Spleen (tissue), 11 donors: ENCODE measurements at regions not wholly inside any gene's neighbourhood (a gene's known extent, or its start where the extent isn't known, plus 50 kb on each side); places are given as distances from the start of the nearest gene placed in this dataset.

ENCODE experiments used
- DNase-seq: peaks from one replicate; pipeline ENCODE4 v3.0.0-alpha.2; 2020
- H3K27ac ChIP-seq, 8 donors: fragments of 200-600 bp; sonication (generic) in 7 of 8; 1 replicate in 4 of 8; 2 replicates in 4 of 8; pipeline versions ENCODE4 v1.5.0 to v1.8.0; 2016 to 2021; ENCODE audit warnings: inconsistent platforms in 4 of 8, mild to moderate bottlenecking in 4 of 8, moderate library complexity in 1 of 8
- H3K27me3 ChIP-seq, 7 donors: fragments of 200-600 bp; sonication (generic) in 6 of 7; replicated peaks in 1 of 7; 1 replicate in 4 of 7; 2 replicates in 3 of 7; pipeline versions ENCODE4 v1.5.0 to v1.8.0; 2016 to 2021; ENCODE audit warnings: inconsistent platforms in 3 of 7, mild to moderate bottlenecking in 1 of 7
- H3K36me3 ChIP-seq, 6 donors: fragments of 200-600 bp; sonication (generic) in 5 of 6; 1 replicate in 4 of 6; 2 replicates in 2 of 6; pipeline versions ENCODE4 v1.5.0 to v1.8.0; 2016 to 2021; ENCODE audit warnings: inconsistent platforms in 2 of 6
- H3K4me1 ChIP-seq, 6 donors: fragments of 200-600 bp; sonication (generic) in 5 of 6; 1 replicate in 3 of 6; 2 replicates in 3 of 6; pipeline versions ENCODE4 v1.5.0 to v1.8.0; 2016 to 2021; ENCODE audit warnings: inconsistent platforms in 3 of 6
- H3K4me3 ChIP-seq, 8 donors: fragments of 200-600 bp; sonication (generic) in 7 of 8; 1 replicate in 4 of 8; 2 replicates in 4 of 8; pipeline versions ENCODE4 v1.5.0 to v1.8.0; 2016 to 2021; ENCODE audit warnings: inconsistent platforms in 4 of 8, mild to moderate bottlenecking in 4 of 8, moderate library complexity in 2 of 8
- H3K9me3 ChIP-seq, 8 donors: fragments of 200-600 bp; sonication (generic) in 7 of 8; 1 replicate in 4 of 8; 2 replicates in 4 of 8; pipeline versions ENCODE4 v1.5.0 to v1.8.0; 2016 to 2021; ENCODE audit warnings: inconsistent platforms in 4 of 8
- POLR2A ChIP-seq, 3 donors: fragments of 450-650 bp; IDR thresholded peaks; one replicate each; pipeline ENCODE4 v1.5.1; 2017; ENCODE audit warnings: antibody characterized with exemption in 3 of 3, mild to moderate bottlenecking in 1 of 3
- POLR2AphosphoS5 ChIP-seq, 3 donors: sonication (generic); formaldehyde crosslinking; IDR thresholded peaks; one replicate each; pipeline ENCODE4 v1.5.1; 2017; ENCODE audit warnings: antibody characterized with exemption in 3 of 3
- WGBS, 5 donors: extraction: QIAGEN DNeasy Blood & Tissue Kit in 3 of 5; methylation state at CpG; one replicate each; pipeline versions ENCODE4 v1.1.5 to v1.1.7; 2013 to 2018; 5-methylcytosine and 5-hydroxymethylcytosine counted together
- intact Hi-C: fragments of 100-400 bp; cut with DNase I; formaldehyde crosslinking; loops from one replicate; pipeline ENCODE4 v1.15.0; 2023; ENCODE audit warnings: low total_unique reads
- TF ChIP-seq, protein P1 (sequence below), 11 experiments: fragments of 200-600 bp in 7 of 11; fragments of 450-650 bp in 4 of 11; sonication (generic) in 4 of 11; IDR thresholded peaks in 8 of 11; conservative IDR thresholded peaks in 3 of 11; 1 replicate in 7 of 11; 2 replicates in 4 of 11; pipeline versions ENCODE4 v1.4.0 to v1.8.0; 2016 to 2021; ENCODE audit warnings: antibody characterized with exemption in 11 of 11, inconsistent platforms in 4 of 11, mild to moderate bottlenecking in 1 of 11
- donor health status: healthy with polysubstance abuse.
- donor health status: DM: no; HTN: no; CAD: no; lungs with moderate emphysema.
- donor health status: DM: no; HTN: no; CAD: no.
- donor health status: Bipolar disorder and iron deficiency.
- donor health status: healthy.
- donor health status: DM: no; HTN: no; CAD: no.
- donor health status: DM: yes; HTN: yes; CAD: no.

DNA sequence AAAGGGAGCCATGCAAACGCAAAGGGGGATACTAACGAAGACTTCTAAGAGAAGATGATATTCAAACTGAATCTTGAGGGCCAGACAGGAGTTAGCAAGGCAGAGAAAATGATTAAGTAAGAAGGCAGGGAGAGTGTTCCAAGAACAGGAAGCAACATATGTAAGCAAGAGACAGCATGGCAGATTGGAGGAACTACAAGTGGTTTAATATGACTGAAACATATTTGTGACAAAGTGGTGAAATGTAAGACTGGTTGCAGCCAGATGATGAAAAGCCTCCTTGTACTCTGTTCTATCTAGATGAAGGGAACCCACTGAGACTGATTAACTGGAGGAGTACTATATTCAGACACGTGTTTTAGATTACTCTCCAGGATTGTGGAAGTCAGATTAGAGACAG, 116.6 kb upstream of the DIAPH2 start:
- TF ChIP-seq, protein P1, sequence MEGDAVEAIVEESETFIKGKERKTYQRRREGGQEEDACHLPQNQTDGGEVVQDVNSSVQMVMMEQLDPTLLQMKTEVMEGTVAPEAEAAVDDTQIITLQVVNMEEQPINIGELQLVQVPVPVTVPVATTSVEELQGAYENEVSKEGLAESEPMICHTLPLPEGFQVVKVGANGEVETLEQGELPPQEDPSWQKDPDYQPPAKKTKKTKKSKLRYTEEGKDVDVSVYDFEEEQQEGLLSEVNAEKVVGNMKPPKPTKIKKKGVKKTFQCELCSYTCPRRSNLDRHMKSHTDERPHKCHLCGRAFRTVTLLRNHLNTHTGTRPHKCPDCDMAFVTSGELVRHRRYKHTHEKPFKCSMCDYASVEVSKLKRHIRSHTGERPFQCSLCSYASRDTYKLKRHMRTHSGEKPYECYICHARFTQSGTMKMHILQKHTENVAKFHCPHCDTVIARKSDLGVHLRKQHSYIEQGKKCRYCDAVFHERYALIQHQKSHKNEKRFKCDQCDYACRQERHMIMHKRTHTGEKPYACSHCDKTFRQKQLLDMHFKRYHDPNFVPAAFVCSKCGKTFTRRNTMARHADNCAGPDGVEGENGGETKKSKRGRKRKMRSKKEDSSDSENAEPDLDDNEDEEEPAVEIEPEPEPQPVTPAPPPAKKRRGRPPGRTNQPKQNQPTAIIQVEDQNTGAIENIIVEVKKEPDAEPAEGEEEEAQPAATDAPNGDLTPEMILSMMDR (IDR thresholded peaks at IDR 0.05 in 8 of 11, conservative IDR thresholded peaks at IDR 0.05 in 3 of 11), result no peak
- no peak for TF ChIP-seq POLR2A (IDR thresholded peaks at IDR 0.05)
- TF ChIP-seq POLR2AphosphoS5 (IDR thresholded peaks at IDR 0.05), result no peak
- no peak overlapping the region for H3K4me3 ChIP-seq
- no peaks in the 10 kb centered on the region for H3K9me3 ChIP-seq
- no peaks in the 10 kb centered on the region for H3K36me3 ChIP-seq
- intact Hi-C loops, result no loop called here
- no peaks in the 10 kb centered on the region for H3K4me1 ChIP-seq
- 49 to 82% (median 64%) methylated on average over 3 of the region's 3 CpGs for WGBS, 5 donors
- DNase-seq, result no peak
- H3K27me3 ChIP-seq, result no peaks in the 10 kb centered on the region
- H3K27ac ChIP-seq, result no peak overlapping the region

DNA sequence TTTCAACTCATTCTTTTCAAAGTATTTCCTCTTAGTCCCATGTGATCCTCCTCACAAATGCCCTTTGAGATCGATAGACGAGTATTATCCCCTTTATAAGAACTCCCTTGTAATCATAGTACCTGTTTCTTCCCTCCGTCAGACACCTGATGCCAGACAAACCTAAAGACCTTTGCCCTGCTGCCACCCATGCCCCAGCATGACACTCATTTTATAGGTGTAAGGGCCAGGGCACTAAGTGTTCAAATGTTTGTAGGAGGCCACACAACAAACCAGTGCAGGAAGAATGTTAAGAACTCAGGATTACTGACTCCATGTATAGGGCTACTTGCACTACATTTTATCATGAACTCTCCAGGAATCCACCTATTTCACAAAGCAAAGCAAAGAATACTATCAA, 115.6 kb upstream of the DIAPH2 start:
- 82 to 98% (median 93%) methylated on average over 3 of the region's 3 CpGs for WGBS, 5 donors
- Histone ChIP-seq H3K27me3 (no peaks in the 10 kb centered on the region), H3K27ac (no peak overlapping the region), H3K9me3 (no peaks in the 10 kb centered on the region), H3K4me1 (no peaks in the 10 kb centered on the region), H3K4me3 (no peak overlapping the region), H3K36me3 (no peaks in the 10 kb centered on the region)
- no peak for TF ChIP-seq POLR2A (IDR thresholded peaks at IDR 0.05)
- TF ChIP-seq, protein P1 (IDR thresholded peaks at IDR 0.05 in 8 of 11, conservative IDR thresholded peaks at IDR 0.05 in 3 of 11), result no peak
- no peak for TF ChIP-seq POLR2AphosphoS5 (IDR thresholded peaks at IDR 0.05)
- DNase-seq, result no peak
- intact Hi-C loops, result no loop called here

GRCh38 chrX:96575011-96575410, 109.6 kb upstream of the DIAPH2 start:
- Histone ChIP-seq H3K4me3 (no peak overlapping the region), H3K27me3 (no peaks in the 10 kb centered on the region), H3K9me3 (no peaks in the 10 kb centered on the region), H3K4me1 (no peaks in the 10 kb centered on the region), H3K27ac (no peak overlapping the region), H3K36me3 (no peaks in the 10 kb centered on the region)
- DNase-seq, result no peak
- TF ChIP-seq POLR2AphosphoS5 (IDR thresholded peaks at IDR 0.05) (no peak), POLR2A (IDR thresholded peaks at IDR 0.05) (no peak)
- TF ChIP-seq, protein P1 (IDR thresholded peaks at IDR 0.05 in 8 of 11, conservative IDR thresholded peaks at IDR 0.05 in 3 of 11), result no peak
- WGBS, 5 donors, result 87 to 100% (median 98%) methylated on average over 1 of the region's 1 CpG
- intact Hi-C loops, result no loop called here

DNA sequence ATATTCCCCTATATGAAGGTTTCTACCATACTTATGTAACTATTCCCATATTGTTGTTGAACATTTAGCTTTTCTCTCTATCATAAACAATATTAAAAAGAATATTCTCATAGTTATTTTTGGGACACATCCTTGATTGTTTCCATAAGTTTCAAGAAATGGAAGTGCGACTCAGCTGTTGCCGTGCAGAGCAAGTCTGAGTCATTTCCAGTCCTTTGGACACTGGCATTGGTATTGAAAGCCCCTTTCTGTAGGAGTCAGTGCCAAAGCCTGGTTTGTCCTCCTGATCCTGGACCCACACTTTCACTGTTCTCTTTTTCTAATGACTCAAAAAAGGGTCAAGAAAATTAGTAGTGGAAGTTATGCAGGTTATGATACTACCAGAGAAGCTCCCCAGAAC, 108.3 kb upstream of the DIAPH2 start:
- Histone ChIP-seq H3K4me1 (no peaks in the 10 kb centered on the region), H3K27ac (no peak overlapping the region), H3K27me3 (no peaks in the 10 kb centered on the region), H3K4me3 (no peak overlapping the region), H3K9me3 (no peaks in the 10 kb centered on the region), H3K36me3 (no peaks in the 10 kb centered on the region)
- 63 to 78% (median 75%) methylated on average over 2 of the region's 2 CpGs for WGBS, 5 donors
- intact Hi-C loops, result no loop called here
- TF ChIP-seq POLR2A (IDR thresholded peaks at IDR 0.05), result no peak
- TF ChIP-seq, protein P1 (IDR thresholded peaks at IDR 0.05 in 8 of 11, conservative IDR thresholded peaks at IDR 0.05 in 3 of 11), result no peak
- TF ChIP-seq POLR2AphosphoS5 (IDR thresholded peaks at IDR 0.05), result no peak
- no peak for DNase-seq
